HG02798 (cell line): ENCODE measurements at regions not wholly inside any gene's neighbourhood (a gene's known extent, or its start where the extent isn't known, plus 50 kb on each side); places are given as distances from the start of the nearest gene placed in this dataset.
"Not testable (repeated sequence)": the region's sequence is repeated elsewhere in the genome, so short reads cannot be mapped to it uniquely, and the experiment has no call there.

Experiments
- ATAC-seq: cut with Tn5 transposase; IDR thresholded peaks from one replicate; pipeline ENCODE4 v1.9.1; 2021; ENCODE audit warnings: mild to moderate bottlenecking; ENCODE audit not compliant: unreplicated experiment, poor library complexity

DNA sequence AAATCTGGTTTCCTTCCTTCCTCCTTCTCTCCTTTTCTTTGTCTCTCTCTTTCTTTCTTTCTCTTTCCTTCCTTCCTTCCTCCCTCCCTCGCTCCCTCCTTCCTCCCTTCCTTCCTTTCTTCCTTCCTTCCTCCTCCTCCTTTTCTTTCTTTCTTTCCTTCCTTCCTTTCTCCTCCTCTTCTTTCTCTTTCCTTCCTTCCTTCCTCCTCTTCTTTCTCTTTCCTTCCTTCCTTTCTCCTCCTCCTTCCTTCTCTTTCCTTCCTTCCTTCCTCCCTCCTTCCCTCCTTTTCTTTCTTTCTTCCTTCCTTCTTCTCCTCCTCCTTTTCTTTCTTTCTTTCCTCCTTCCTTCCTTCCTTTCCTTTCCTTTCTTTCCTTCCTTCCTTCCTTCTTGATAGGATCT lies 61.2 kb downstream of the VIP start:
- no peak for ATAC-seq

- ATAC-seq: no peak
Observed at GRCh38 chr6:152815230-152815872, 64.8 kb downstream of the VIP start.

- ATAC-seq: no peak
Observed at GRCh38 chr6:152816055-152816454, 65.5 kb downstream of the VIP start.

- no peak for ATAC-seq
Observed at GRCh38 chr6:152821525-152821924, 70.9 kb downstream of the VIP start.

GRCh38 chr6:152824666-152825065 lies 74.1 kb downstream of the VIP start:
- ATAC-seq: no peak

DNA sequence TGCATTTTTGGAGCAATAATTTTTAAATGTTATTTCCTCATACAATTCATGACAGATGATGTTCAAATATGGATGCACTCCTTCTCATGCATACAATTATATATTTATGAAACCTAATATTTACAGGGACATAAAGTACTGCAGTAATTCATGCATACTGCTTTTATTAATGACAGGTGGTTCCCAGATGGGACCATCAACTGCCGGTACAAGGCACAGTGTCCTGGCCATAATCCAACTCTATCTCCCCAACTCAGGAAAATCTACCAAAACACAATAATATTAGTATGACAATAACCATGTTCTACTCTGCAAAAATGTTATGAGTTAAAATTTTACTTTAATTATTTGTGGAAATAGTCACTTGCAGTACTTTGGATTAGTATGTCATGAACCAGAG lies 77.8 kb downstream of the VIP start:
- no peak for ATAC-seq

DNA sequence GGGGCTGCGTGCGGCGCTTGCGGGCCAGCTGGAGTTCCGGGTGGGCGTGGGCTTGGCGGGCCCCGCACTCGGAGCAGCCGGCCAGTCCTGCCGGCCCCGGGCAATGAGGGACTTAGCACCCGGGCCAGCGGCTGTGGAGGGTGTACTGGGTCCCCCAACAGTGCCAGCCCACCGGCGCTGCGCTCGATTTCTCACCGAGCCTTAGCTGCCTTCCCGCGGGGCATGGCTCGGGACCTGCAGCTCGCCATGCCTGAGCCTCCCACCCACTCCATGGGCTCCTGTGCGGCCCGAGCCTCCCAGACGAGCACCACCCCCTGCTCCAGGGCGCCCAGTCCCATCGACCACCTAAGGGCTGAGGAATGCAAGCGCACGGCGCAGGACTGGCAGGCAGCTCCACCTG lies 83.8 kb downstream of the VIP start:
- ATAC-seq: not testable (repeated sequence)

GRCh38 chr6:152836523-152836922 lies 85.9 kb downstream of the VIP start:
- no peak for ATAC-seq

DNA sequence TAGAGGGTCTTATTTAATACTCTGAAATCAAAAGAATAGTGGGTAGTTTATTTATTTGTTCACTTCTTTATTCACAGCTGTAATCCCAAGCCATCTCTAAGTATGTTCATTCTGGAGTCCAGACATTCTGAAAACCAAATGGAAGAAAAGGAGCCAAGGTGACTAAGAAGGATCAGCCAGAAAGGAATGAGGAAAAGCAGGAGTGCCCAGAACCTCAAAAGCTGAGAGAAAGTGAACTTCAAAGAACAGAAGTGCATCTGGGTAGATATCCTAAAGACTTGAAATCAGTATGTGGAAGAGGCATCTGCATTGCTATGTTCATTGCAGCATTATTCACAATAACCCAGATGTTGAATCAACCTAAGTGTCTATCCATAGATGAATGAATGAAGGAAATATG lies 94.8 kb downstream of the VIP start:
- no peak for ATAC-seq

GRCh38 chr6:152846825-152847224 lies 96.2 kb downstream of the VIP start:
- no peak for ATAC-seq

- no peak for ATAC-seq
Observed at GRCh38 chr6:152848919-152849318, 98.3 kb downstream of the VIP start.

DNA sequence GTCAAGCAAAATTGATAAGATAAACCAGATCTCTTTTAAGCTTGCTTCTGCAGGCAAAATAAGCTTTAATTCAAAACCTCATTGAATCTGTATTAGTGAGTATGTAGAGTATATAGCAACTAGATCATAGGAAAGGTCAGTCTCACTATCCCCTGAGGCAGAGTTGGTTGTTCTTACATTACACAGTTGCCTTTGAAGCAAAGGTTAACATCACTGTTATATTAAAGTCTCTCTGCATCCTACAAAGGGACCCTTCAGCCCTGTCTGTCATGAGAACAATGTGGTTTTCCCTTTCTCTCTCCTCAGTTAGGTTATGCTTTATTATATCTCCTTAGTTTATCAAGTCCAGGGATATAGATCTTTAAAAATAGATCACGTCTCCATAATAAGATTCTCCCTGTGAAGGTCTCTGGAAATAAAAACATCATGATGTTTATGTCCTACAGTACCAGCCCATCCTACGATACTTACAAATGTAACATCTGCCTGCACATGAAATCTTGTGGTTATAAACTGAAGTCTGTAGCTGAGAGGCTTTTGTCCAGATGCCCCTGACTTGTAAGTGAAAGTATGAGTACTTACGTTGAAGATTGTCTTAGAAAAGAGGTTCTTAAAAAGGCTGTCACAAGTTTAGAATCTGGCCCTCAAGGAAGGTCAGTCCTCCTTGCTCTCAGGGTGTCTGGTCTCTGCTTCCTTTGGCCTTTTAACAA lies 103.6 kb downstream of the VIP start:
- no peak for ATAC-seq

DNA sequence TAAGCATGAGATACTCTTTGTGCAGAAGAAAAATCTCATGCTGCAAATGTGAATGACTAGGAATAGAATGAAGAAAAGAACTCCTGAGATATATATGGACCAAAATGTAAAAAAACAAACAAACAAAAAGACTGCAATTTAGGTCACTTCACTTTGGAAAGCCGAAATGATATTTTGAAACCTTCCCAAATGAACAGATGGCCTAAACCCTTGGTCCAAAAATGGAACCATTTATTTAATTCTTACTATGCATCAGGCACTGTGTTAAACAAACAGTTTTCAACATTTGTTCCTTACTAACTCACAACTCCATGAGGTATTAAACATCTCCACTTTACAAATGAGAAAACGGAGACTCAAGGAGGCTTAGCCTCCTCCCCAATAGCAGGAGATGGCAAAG lies 107.5 kb downstream of the VIP start:
- no peak for ATAC-seq

DNA sequence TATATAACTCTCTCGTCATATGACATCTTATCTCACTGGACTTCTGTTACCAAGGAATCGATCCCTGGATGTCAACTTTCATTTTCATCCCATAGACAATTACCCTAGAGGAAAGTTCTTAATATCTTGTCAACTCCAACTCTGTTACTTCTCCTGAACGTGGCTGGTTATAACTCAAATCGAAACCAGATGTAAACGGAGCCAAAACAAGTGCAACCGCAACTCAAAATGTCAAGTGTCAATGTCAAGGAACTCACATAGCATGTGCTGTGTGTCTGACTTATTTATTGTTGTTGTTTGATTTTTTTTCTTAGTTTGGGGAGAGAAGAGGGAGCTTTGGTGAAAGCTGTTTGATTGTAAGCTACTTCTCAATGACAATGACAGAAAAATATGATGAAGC lies 108.6 kb downstream of the VIP start:
- peak; percentile 44 for ATAC-seq

DNA sequence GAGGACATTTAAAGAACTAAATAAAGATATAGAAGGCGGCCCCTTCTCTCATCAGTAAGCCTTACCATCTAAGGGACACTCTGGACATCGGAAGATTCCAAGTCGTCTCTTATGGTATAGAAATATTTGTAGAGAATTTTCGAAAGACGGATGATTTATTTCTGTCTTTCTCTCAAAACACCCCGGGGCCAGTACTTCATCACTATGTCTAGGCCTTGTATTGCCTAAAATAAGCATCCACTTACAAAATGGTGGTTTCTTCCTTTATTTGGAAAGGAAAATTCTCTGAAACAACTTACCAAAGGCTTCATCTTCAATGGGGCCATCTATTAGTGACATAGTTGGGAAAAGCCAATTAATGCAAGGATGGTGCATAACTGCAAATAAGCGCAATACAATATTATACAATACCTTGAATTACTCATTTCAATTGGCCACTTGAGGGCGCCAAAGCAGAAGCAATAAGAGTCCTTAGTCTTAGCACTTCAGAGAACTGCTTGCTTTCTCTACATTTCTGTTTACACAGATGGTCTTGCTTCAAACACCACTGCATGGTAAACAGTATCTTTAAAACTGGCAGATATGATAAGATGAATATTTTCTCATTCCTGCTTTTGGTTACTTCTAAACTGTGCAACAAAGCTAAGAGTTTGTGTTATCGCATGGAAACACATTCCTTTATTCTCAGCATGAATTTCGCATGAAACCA lies 113.2 kb downstream of the VIP start:
- ATAC-seq: peak; percentile 96

- no peak for ATAC-seq
Observed at GRCh38 chr6:152874267-152874666, 108.6 kb downstream of the FBXO5 start.

GRCh38 chr6:152874846-152875568 lies 107.8 kb downstream of the FBXO5 start:
- ATAC-seq: no peak

- ATAC-seq: no peak
Observed at GRCh38 chr6:152879681-152880080, 103.2 kb downstream of the FBXO5 start.

DNA sequence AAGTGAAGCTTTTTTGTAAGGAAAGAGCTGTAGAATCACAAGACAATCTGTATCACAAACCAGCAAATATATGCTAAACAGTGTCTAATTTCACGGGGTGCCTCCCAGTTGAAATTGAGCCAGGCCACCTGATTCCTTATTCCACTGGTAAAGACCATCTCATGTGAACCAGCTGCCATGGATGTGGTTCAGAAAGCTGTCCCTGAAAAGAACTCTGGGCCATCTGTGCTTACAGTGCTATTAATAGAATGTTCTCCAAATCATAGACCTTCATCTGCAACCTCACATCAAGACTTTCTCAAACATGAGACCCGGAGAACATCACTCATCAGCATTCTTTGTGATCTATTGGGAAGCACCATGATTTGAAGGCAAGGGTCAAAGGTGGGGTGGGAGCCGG lies 89.7 kb downstream of the FBXO5 start:
- ATAC-seq: no peak

- ATAC-seq: no peak
Observed at GRCh38 chr6:152896923-152897322, 85.9 kb downstream of the FBXO5 start.

DNA sequence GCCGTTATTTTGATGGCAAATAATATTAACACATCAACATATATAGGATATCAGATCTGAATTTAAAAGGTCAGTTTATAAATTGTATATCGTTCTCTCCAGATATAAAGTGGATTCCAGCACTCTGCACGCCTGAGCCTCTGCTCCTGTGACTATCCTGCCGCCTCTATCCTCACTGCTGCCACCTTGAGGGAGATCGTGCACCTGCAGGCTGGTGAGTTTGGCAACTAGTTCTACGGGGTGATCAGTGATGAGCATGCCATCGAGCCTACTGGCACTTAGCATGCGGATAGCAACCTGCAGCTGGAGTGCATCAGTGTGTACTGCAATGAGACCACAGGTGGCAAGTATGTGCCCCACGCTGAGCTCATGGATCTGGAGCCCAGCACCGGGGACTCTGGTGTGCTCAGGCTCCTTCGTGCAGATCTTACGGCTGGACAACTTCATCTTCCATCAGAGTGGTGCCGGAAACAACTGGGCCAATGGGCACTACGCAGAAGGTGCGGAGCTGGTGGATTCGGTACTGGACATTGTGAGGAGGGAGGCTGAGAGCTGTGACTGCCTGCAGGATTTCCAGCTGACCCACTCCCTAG lies 84.9 kb downstream of the FBXO5 start:
- ATAC-seq: peak; percentile 99
